B cell (primary cell): ENCODE measurements at regions not wholly inside any gene's neighbourhood (a gene's known extent, or its start where the extent isn't known, plus 50 kb on each side); places are given as distances from the start of the nearest gene placed in this dataset.

ENCODE experiments used
- ATAC-seq: fragments of 200-7000 bp; cut with Tn5 transposase; one replicate; pipeline ENCODE4 v1.10.0; 2021; ENCODE audit warnings: low read depth, mild to moderate bottlenecking, moderate number of reproducible peaks, moderate library complexity
- CTCF ChIA-PET: fragments of 350-600 bp; sonication (Branson Sonifier 250); formaldehyde crosslinking; loops from one replicate; lab custom pipeline; 2021; ENCODE audit warnings: antibody characterized with exemption, inconsistent platforms; lab: Charles Lee
- POLR2A ChIA-PET: fragments of 350-600 bp; sonication (Branson Sonifier 250); formaldehyde crosslinking; loops from one replicate; lab custom pipeline; 2021; ENCODE audit warnings: antibody characterized with exemption; lab: Charles Lee
- DNase-seq: peaks from one replicate; pipeline ENCODE4 v3.0.0; 2013
- H2AFZ ChIP-seq: 2 replicates; pipeline ENCODE4 v1.6.1; 2012; ENCODE audit warnings: mild to moderate bottlenecking, low read depth, low read length; ENCODE audit not compliant: insufficient read depth, poor library complexity, severe bottlenecking
- H3K27ac ChIP-seq, 2 donors: 1 replicate in 1 of 2; 2 replicates in 1 of 2; pipeline ENCODE4 v1.5.1; 2012 to 2013; ENCODE audit warnings: low read length in 2 of 2, mild to moderate bottlenecking in 2 of 2, moderate library complexity in 1 of 2
- H3K27me3 ChIP-seq, 4 experiments: fragments of 200-600 bp in 1 of 4; sonication (generic) in 1 of 4; replicated peaks in 1 of 4; 1 replicate in 2 of 4; 2 replicates in 2 of 4; pipeline versions ENCODE4 v1.6.1 to v1.7.0; 2013 to 2016; ENCODE audit warnings: low read length in 3 of 4, mild to moderate bottlenecking in 2 of 4, mixed read lengths in 1 of 4, moderate library complexity in 1 of 4; ENCODE audit not compliant: insufficient read depth in 4 of 4, control insufficient read depth in 3 of 4; ENCODE audit errors: control extremely low read depth in 1 of 4
- H3K36me3 ChIP-seq, 2 experiments: replicated peaks in 1 of 2; 1 replicate in 1 of 2; 2 replicates in 1 of 2; pipeline versions ENCODE4 v1.6.1 to v1.7.1; 2013; ENCODE audit warnings: low read length in 1 of 2; ENCODE audit not compliant: insufficient read depth in 2 of 2, control insufficient read depth in 1 of 2; ENCODE audit errors: control extremely low read depth in 1 of 2, extremely low read depth in 1 of 2
- H3K4me1 ChIP-seq, 2 donors: fragments of 200-600 bp in 1 of 2; sonication (generic) in 1 of 2; 1 replicate in 1 of 2; 2 replicates in 1 of 2; pipeline versions ENCODE4 v1.5.1 to v1.6.1; 2013 to 2017; ENCODE audit warnings: low read length in 2 of 2; ENCODE audit not compliant: control insufficient read depth in 2 of 2, insufficient read depth in 2 of 2
- H3K4me2 ChIP-seq: replicated peaks from 2 replicates; pipeline ENCODE3; 2012; ENCODE audit warnings: mild to moderate bottlenecking, low read depth, low read length; ENCODE audit not compliant: poor library complexity, severe bottlenecking
- H3K4me3 ChIP-seq, 5 experiments: fragments of 200-600 bp in 1 of 5; sonication (generic) in 1 of 5; 1 replicate in 3 of 5; 2 replicates in 2 of 5; pipeline versions ENCODE4 v1.5.1 to v1.7.0; 2011 to 2016; ENCODE audit warnings: low read length in 4 of 5, mild to moderate bottlenecking in 4 of 5, low read depth in 2 of 5, control low read depth in 1 of 5, moderate library complexity in 1 of 5; ENCODE audit not compliant: insufficient read depth in 1 of 5; ENCODE audit errors: control extremely low read depth in 1 of 5, extremely low read depth in 1 of 5
- H3K79me2 ChIP-seq: fragments of 200-600 bp; sonication (generic); one replicate; pipeline ENCODE4 v1.6.0; 2016; ENCODE audit warnings: low read length; ENCODE audit not compliant: control insufficient read depth, insufficient read depth
- H3K9ac ChIP-seq: fragments of 200-600 bp; sonication (generic); 2 replicates; pipeline ENCODE4 v1.6.1; 2017; ENCODE audit warnings: mild to moderate bottlenecking, low read length, moderate library complexity
- H3K9me3 ChIP-seq, 3 donors: one replicate each; pipeline versions ENCODE4 v1.6.1 to v1.7.1; 2013; ENCODE audit warnings: low read length in 2 of 3; ENCODE audit not compliant: control insufficient read depth in 2 of 3, insufficient read depth in 1 of 3; ENCODE audit errors: control extremely low read depth in 1 of 3
- H4K20me1 ChIP-seq: 2 replicates; pipeline ENCODE4 v1.6.0; 2012; ENCODE audit warnings: mild to moderate bottlenecking, low read length; ENCODE audit not compliant: insufficient read depth, control insufficient read depth, poor library complexity, severe bottlenecking
- H3K27ac Mint-ChIP-seq: one replicate; pipeline ENCODE4 v1.8.0; 2021; ENCODE audit warnings: mixed read lengths
- H3K27me3 Mint-ChIP-seq: one replicate; pipeline ENCODE4 v1.8.0; 2021; ENCODE audit warnings: mixed read lengths
- H3K4me1 Mint-ChIP-seq: one replicate; pipeline ENCODE4 v1.8.0; 2021; ENCODE audit warnings: mixed read lengths
- H3K4me3 Mint-ChIP-seq: one replicate; pipeline ENCODE4 v1.8.0; 2021; ENCODE audit warnings: mixed read lengths
- H3K9me3 Mint-ChIP-seq: one replicate; pipeline ENCODE4 v1.8.0; 2022; ENCODE audit warnings: mixed read lengths; ENCODE audit not compliant: insufficient read depth
- CTCF ChIP-seq: fragments of 200-600 bp; IDR thresholded peaks from one replicate; pipeline ENCODE4 v1.8.0; 2022; ENCODE audit warnings: antibody characterized with exemption, mild to moderate bottlenecking
- EZH2 ChIP-seq: IDR thresholded peaks from 2 replicates; pipeline ENCODE4 v1.6.1; 2012; ENCODE audit warnings: borderline replicate concordance, low read depth, mild to moderate bottlenecking, moderate library complexity, low read length; ENCODE audit not compliant: insufficient read depth, poor library complexity, severe bottlenecking
- WGBS: methylation state at CpG from one replicate; pipeline ENCODE4 v1.1.5; 2013; ENCODE audit warnings: missing lambda C conversion rate; ENCODE audit not compliant: insufficient coverage; 5-methylcytosine and 5-hydroxymethylcytosine counted together
- intact Hi-C: fragments of 100-400 bp; cut with micrococcal nuclease; formaldehyde crosslinking; loops from one replicate; pipeline ENCODE4 v1.10.0; 2022

GRCh38 chr5:75964008-75964407, 119.2 kb upstream of the SV2C start:
- Histone ChIP-seq H3K4me1 (peaks cover 0 to 14% of the 10 kb centered on the region in 2 donors), H3K9ac (peak overlapping the region; percentile 9), H3K79me2 (no peaks in the 10 kb centered on the region), H2AFZ (peak overlapping the region; percentile 31), H3K4me3 (no peak overlapping the region), H3K27ac (peak overlapping the region in 1 of 2 donors; percentile 21), H3K36me3 (no peaks in the 10 kb centered on the region), H3K27me3 (no peaks in the 10 kb centered on the region), H3K9me3 (peaks cover 0 to 9% (median 3%) of the 10 kb centered on the region in 3 donors), H3K4me2 (peak overlapping the region; percentile 29), H4K20me1 (no peaks in the 10 kb centered on the region)
- no CpG with 5 or more reads among the region's 2 CpGs for WGBS
- Mint-ChIP-seq H3K27me3 (peaks cover 4% of the 10 kb centered on the region), H3K27ac (peak overlapping the region; percentile 4), H3K9me3 (peaks cover under 1% of the 10 kb centered on the region), H3K4me3 (no peak overlapping the region), H3K4me1 (peaks cover 17% of the 10 kb centered on the region)
- intact Hi-C loops: no loop called here
- peak; percentile 81 for ATAC-seq
- DNase-seq: peak; percentile 57
- CTCF ChIA-PET: no interaction called here
- no peak for TF ChIP-seq CTCF
- TF ChIP-seq EZH2: no peak
- POLR2A ChIA-PET: no interaction called here

- CTCF ChIA-PET: no interaction called here
- H2AFZ ChIP-seq: no peak overlapping the region
- H3K4me1 ChIP-seq: peaks cover 0 to 14% of the 10 kb centered on the region in 2 donors
- no CpG with 5 or more reads among the region's 2 CpGs for WGBS
- H3K9ac ChIP-seq: peak overlapping the region; percentile 9
- DNase-seq: no peak
- H3K9me3 ChIP-seq: peaks cover 0 to 9% (median 3%) of the 10 kb centered on the region in 3 donors
- H3K27me3 Mint-ChIP-seq: peaks cover 4% of the 10 kb centered on the region
- peak overlapping the region; percentile 4 for H3K27ac Mint-ChIP-seq
- intact Hi-C loops: no loop called here
- POLR2A ChIA-PET: no interaction called here
- TF ChIP-seq EZH2 (no peak), CTCF (no peak)
- no peaks in the 10 kb centered on the region for H3K36me3 ChIP-seq
- peak overlapping the region in 1 of 2 donors; percentile 21 for H3K27ac ChIP-seq
- no peaks in the 10 kb centered on the region for H3K79me2 ChIP-seq
- no peak overlapping the region for H3K4me3 ChIP-seq
- no peaks in the 10 kb centered on the region for H4K20me1 ChIP-seq
- H3K9me3 Mint-ChIP-seq: no peaks in the 10 kb centered on the region
- H3K27me3 ChIP-seq: no peaks in the 10 kb centered on the region
- H3K4me2 ChIP-seq: peak overlapping the region; percentile 29
- H3K4me1 Mint-ChIP-seq: peaks cover 17% of the 10 kb centered on the region
- ATAC-seq: no peak
- no peak overlapping the region for H3K4me3 Mint-ChIP-seq
These were observed 119.6 kb upstream of the SV2C start for GRCh38 chr5:75963554-75963953.
